GM13977 (cell line): ENCODE measurements at regions not wholly inside any gene's neighbourhood (a gene's known extent, or its start where the extent isn't known, plus 50 kb on each side); places are given as distances from the start of the nearest gene placed in this dataset.

Source experiments
- DNase-seq: peaks from one replicate; pipeline ENCODE4 v3.0.0; 2012; ENCODE audit warnings: low spot score
- CTCF ChIP-seq: IDR thresholded peaks from 2 replicates; pipeline ENCODE4 v1.5.1; 2012; ENCODE audit warnings: mild to moderate bottlenecking, control low read depth; ENCODE audit not compliant: insufficient read depth; ENCODE audit errors: extremely low read depth, missing control alignments
- in situ Hi-C: fragments of 300-500 bp; cut with MboI; formaldehyde crosslinking; loops from one replicate; pipeline ENCODE4 v1.12.0; 2022; ENCODE audit warnings: low sequenced_read_pairs, low pct_unique_long_range_greater_than_20kb, mixed read lengths, inconsistent platforms; ENCODE audit not compliant: unreplicated experiment

- in situ Hi-C loops: no loop called here
- DNase-seq: no peak
- no peak for TF ChIP-seq CTCF
Observed at GRCh38 chr4:31324814-31325213, 604.6 kb downstream of the PCDH7 start.

- TF ChIP-seq CTCF: no peak
- in situ Hi-C loops: no loop called here
- no peak for DNase-seq
Observed at GRCh38 chr4:31325300-31325699, 605.1 kb downstream of the PCDH7 start.

- DNase-seq: no peak
- in situ Hi-C loops: no loop called here
Observed at GRCh38 chr4:31327031-31327430, 606.9 kb downstream of the PCDH7 start.

GRCh38 chr4:31328932-31329331 is 608.8 kb downstream of the PCDH7 start:
- in situ Hi-C loops: no loop called here
- no peak for TF ChIP-seq CTCF
- no peak for DNase-seq

More at GRCh38 chr4:31327031-31327430, 606.9 kb downstream of the PCDH7 start:
- no peak for TF ChIP-seq CTCF

GRCh38 chr4:31334086-31334910 is 614.1 kb downstream of the PCDH7 start:
- in situ Hi-C loops: no loop called here
- no peak for TF ChIP-seq CTCF
- DNase-seq: no peak

- DNase-seq: no peak
- in situ Hi-C loops: no loop called here
- TF ChIP-seq CTCF: no peak
Observed at GRCh38 chr4:31338000-31338399, 617.8 kb downstream of the PCDH7 start.
